Muscle layer of colon (tissue), 2 donors: ENCODE measurements at regions not wholly inside any gene's neighbourhood (a gene's known extent, or its start where the extent isn't known, plus 50 kb on each side); places are given as distances from the start of the nearest gene placed in this dataset.

Experiments used
- H3K27ac ChIP-seq: one replicate; pipeline ENCODE4 v1.7.0; 2013; ENCODE audit warnings: low read depth, mild to moderate bottlenecking, low read length, moderate library complexity
- H3K27me3 ChIP-seq, 2 donors: one replicate each; pipeline ENCODE4 v1.7.0; 2013; ENCODE audit warnings: low read length in 2 of 2, mild to moderate bottlenecking in 2 of 2; ENCODE audit not compliant: insufficient read depth in 2 of 2, control insufficient read depth in 1 of 2
- H3K36me3 ChIP-seq: one replicate; pipeline ENCODE4 v1.7.0; 2013; ENCODE audit warnings: mild to moderate bottlenecking, low read length; ENCODE audit not compliant: insufficient read depth
- H3K4me1 ChIP-seq: one replicate; pipeline ENCODE4 v1.7.0; 2013; ENCODE audit warnings: mild to moderate bottlenecking, low read length; ENCODE audit not compliant: insufficient read depth
- H3K4me3 ChIP-seq, 2 donors: one replicate each; pipeline ENCODE4 v1.7.0; 2013; ENCODE audit warnings: low read length in 2 of 2, low read depth in 1 of 2, mild to moderate bottlenecking in 1 of 2, moderate library complexity in 1 of 2
- H3K9ac ChIP-seq: one replicate; pipeline ENCODE4 v1.7.0; 2013; ENCODE audit warnings: low read length
- H3K9me3 ChIP-seq: one replicate; pipeline ENCODE4 v1.7.0; 2013; ENCODE audit warnings: mild to moderate bottlenecking, low read length
- donor health status: abdominal sarcoma.
- donor health status: Adenocarcinoma of cecum.

- Histone ChIP-seq H3K9me3 (no peaks in the 10 kb centered on the region), H3K4me3 (no peak overlapping the region), H3K27me3 (no peaks in the 10 kb centered on the region), H3K4me1 (no peaks in the 10 kb centered on the region), H3K27ac (no peak overlapping the region), H3K36me3 (no peaks in the 10 kb centered on the region), H3K9ac (no peak overlapping the region)
Observed at GRCh38 chr2:6722574-6722973, 143.1 kb downstream of the CMPK2 start.

- Histone ChIP-seq H3K4me1 (no peaks in the 10 kb centered on the region), H3K4me3 (no peak overlapping the region), H3K9ac (no peak overlapping the region), H3K36me3 (no peaks in the 10 kb centered on the region), H3K27ac (no peak overlapping the region), H3K27me3 (no peaks in the 10 kb centered on the region), H3K9me3 (no peaks in the 10 kb centered on the region)
Observed at GRCh38 chr2:6723865-6724604, 141.7 kb downstream of the CMPK2 start.

- H3K4me3 ChIP-seq = no peak overlapping the region
- H3K36me3 ChIP-seq = no peaks in the 10 kb centered on the region
- H3K9me3 ChIP-seq = no peaks in the 10 kb centered on the region
- H3K27ac ChIP-seq = no peak overlapping the region
- no peaks in the 10 kb centered on the region for H3K4me1 ChIP-seq
- H3K9ac ChIP-seq = no peak overlapping the region
- no peaks in the 10 kb centered on the region for H3K27me3 ChIP-seq
Observed at GRCh38 chr2:6724605-6725140, 141.0 kb downstream of the CMPK2 start.

- Histone ChIP-seq H3K9ac (no peak overlapping the region), H3K27me3 (no peaks in the 10 kb centered on the region), H3K36me3 (no peaks in the 10 kb centered on the region), H3K27ac (no peak overlapping the region), H3K4me3 (no peak overlapping the region), H3K4me1 (no peaks in the 10 kb centered on the region), H3K9me3 (no peaks in the 10 kb centered on the region)
Observed at GRCh38 chr2:6728156-6728555, 137.6 kb downstream of the CMPK2 start.

GRCh38 chr2:6730003-6730402 lies 135.7 kb downstream of the CMPK2 start:
- Histone ChIP-seq H3K27me3 (no peaks in the 10 kb centered on the region), H3K9me3 (no peaks in the 10 kb centered on the region), H3K9ac (no peak overlapping the region), H3K4me3 (no peak overlapping the region), H3K4me1 (no peaks in the 10 kb centered on the region), H3K27ac (no peak overlapping the region), H3K36me3 (no peaks in the 10 kb centered on the region)

GRCh38 chr2:6730649-6731532 lies 134.8 kb downstream of the CMPK2 start:
- no peaks in the 10 kb centered on the region for H3K4me1 ChIP-seq
- H3K36me3 ChIP-seq = no peaks in the 10 kb centered on the region
- no peaks in the 10 kb centered on the region for H3K27me3 ChIP-seq
- no peak overlapping the region for H3K27ac ChIP-seq
- H3K9me3 ChIP-seq = no peaks in the 10 kb centered on the region
- H3K9ac ChIP-seq = no peak overlapping the region
- H3K4me3 ChIP-seq = no peak overlapping the region

- H3K27me3 ChIP-seq = no peaks in the 10 kb centered on the region
- H3K36me3 ChIP-seq = no peaks in the 10 kb centered on the region
- no peaks in the 10 kb centered on the region for H3K4me1 ChIP-seq
- no peaks in the 10 kb centered on the region for H3K9me3 ChIP-seq
- H3K4me3 ChIP-seq = no peak overlapping the region
- no peak overlapping the region for H3K9ac ChIP-seq
- H3K27ac ChIP-seq = no peak overlapping the region
Observed at GRCh38 chr2:6739547-6739946, 126.2 kb downstream of the CMPK2 start.

- Histone ChIP-seq H3K9ac (no peak overlapping the region), H3K4me3 (no peak overlapping the region), H3K27me3 (no peaks in the 10 kb centered on the region), H3K9me3 (no peaks in the 10 kb centered on the region), H3K4me1 (no peaks in the 10 kb centered on the region), H3K36me3 (no peaks in the 10 kb centered on the region), H3K27ac (no peak overlapping the region)
Observed at GRCh38 chr2:6741229-6741628, 124.5 kb downstream of the CMPK2 start.

GRCh38 chr2:6744038-6744437 lies 121.7 kb downstream of the CMPK2 start:
- Histone ChIP-seq H3K27ac (no peak overlapping the region), H3K4me3 (no peak overlapping the region), H3K4me1 (no peaks in the 10 kb centered on the region)

GRCh38 chr2:6747433-6747832 lies 118.3 kb downstream of the CMPK2 start:
- Histone ChIP-seq H3K27ac (no peak overlapping the region), H3K27me3 (no peaks in the 10 kb centered on the region), H3K9me3 (no peaks in the 10 kb centered on the region), H3K36me3 (no peaks in the 10 kb centered on the region), H3K4me1 (no peaks in the 10 kb centered on the region), H3K9ac (no peak overlapping the region), H3K4me3 (no peak overlapping the region)

More at GRCh38 chr2:6744038-6744437, 121.7 kb downstream of the CMPK2 start:
- Histone ChIP-seq H3K9ac (no peak overlapping the region), H3K36me3 (no peaks in the 10 kb centered on the region), H3K27me3 (no peaks in the 10 kb centered on the region), H3K9me3 (no peaks in the 10 kb centered on the region)

- Histone ChIP-seq H3K27me3 (no peaks in the 10 kb centered on the region), H3K9me3 (no peaks in the 10 kb centered on the region), H3K4me1 (no peaks in the 10 kb centered on the region), H3K36me3 (no peaks in the 10 kb centered on the region), H3K9ac (no peak overlapping the region), H3K4me3 (no peak overlapping the region), H3K27ac (no peak overlapping the region)
Observed at GRCh38 chr2:6748406-6749067, 117.2 kb downstream of the CMPK2 start.
